ENCODE measurements at regions not wholly inside any gene's neighbourhood (a gene's known extent, or its start where the extent isn't known, plus 50 kb on each side); places are given as distances from the start of the nearest gene placed in this dataset.
A peak's percentile ranks its signal among the peaks of the same experiment; 100 is the strongest.

DNA sequence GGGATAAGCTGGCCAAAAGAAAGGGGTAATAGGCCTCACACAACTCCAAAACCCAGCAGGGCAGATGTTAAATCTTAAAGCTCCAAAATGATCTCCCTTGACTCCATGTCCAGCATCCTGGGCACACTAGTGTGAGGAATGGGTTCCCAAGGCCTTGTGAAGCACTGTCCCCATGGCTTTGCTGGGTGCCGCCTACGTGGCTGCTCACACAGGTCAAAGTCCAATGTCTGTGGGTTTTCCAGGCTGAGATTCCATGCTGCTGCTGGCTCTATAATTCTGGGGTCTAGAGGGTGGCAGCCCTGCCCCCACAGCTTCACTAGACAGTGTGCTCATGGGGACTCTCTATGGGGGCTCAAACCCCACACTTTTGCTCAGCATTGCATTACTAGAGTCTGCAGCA, 145.3 kb upstream of the GRIN2B start:
- Histone ChIP-seq H3K4me3 (replicated peaks; ENCODE audit: low read depth, low read length) (no peak overlapping the region), H3K36me3 (ENCODE audit: control insufficient read depth, insufficient read depth, low read length) (no peaks in the 10 kb centered on the region), H3K27me3 (replicated peaks; ENCODE audit: control insufficient read depth, insufficient read depth, low read length) (no peaks in the 10 kb centered on the region)
- no peak for DNase-seq (ENCODE audit: extremely low read depth, insufficient read length)
- TF ChIP-seq, protein P1, sequence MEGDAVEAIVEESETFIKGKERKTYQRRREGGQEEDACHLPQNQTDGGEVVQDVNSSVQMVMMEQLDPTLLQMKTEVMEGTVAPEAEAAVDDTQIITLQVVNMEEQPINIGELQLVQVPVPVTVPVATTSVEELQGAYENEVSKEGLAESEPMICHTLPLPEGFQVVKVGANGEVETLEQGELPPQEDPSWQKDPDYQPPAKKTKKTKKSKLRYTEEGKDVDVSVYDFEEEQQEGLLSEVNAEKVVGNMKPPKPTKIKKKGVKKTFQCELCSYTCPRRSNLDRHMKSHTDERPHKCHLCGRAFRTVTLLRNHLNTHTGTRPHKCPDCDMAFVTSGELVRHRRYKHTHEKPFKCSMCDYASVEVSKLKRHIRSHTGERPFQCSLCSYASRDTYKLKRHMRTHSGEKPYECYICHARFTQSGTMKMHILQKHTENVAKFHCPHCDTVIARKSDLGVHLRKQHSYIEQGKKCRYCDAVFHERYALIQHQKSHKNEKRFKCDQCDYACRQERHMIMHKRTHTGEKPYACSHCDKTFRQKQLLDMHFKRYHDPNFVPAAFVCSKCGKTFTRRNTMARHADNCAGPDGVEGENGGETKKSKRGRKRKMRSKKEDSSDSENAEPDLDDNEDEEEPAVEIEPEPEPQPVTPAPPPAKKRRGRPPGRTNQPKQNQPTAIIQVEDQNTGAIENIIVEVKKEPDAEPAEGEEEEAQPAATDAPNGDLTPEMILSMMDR (IDR thresholded peaks at IDR 0.05; ENCODE audit: insufficient read depth, low read length, poor library complexity, severe bottlenecking): no peak

DNA sequence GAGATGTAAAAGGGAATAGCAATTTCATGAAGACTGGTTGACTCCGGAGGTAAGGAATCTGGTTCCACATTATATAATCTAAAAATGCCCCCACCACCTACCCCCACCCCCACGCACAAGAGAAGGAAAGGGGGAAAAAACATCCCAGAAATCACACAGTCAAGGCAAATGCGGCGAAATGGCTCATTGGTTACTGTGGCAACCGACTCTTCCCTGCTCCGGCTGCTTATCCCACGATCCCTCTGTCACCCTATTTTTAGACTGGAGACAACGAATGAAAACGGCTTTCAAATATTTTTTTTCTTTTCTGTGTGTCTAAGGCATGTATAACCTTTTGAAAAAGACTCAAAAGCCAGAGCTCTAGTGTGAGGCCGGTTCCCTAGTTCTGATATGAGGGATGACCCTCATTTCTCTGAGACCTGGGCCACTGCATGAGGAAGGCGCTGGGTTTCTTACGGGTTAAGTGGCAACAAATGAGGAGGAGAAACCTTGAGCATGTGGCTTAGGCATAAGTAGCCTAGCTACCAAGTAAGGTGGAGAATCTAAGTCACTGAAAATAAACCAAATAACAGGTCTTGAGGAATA, 148.3 kb upstream of the GRIN2B start:
- TF ChIP-seq, protein P1 (IDR thresholded peaks at IDR 0.05; ENCODE audit: insufficient read depth, low read length, poor library complexity, severe bottlenecking): no peak
- H3K4me3 ChIP-seq (replicated peaks; ENCODE audit: low read depth, low read length): no peak overlapping the region
- no peak for DNase-seq (ENCODE audit: extremely low read depth, insufficient read length)
- H3K27me3 ChIP-seq (replicated peaks; ENCODE audit: control insufficient read depth, insufficient read depth, low read length): no peaks in the 10 kb centered on the region
- no peaks in the 10 kb centered on the region for H3K36me3 ChIP-seq (ENCODE audit: control insufficient read depth, insufficient read depth, low read length)

DNA sequence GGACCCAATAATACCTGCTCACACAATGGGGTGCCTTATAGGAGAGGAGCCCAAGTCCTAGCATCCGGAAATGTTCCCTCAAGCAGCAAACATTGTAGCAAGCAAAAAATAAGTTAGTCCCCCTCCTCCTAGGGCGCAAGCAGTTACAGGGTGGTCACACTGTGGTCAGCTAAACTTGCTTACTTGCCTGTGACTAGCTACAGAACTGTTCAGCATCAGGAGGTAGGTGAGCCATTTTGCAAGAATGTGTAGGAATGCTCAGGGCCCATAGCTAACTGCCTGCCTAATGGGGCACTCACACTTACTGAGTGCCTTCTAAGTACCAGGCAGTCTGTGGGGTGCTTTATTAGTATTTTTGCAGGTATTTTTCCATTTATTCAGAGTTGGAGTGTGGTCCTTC, 154.6 kb upstream of the GRIN2B start:
- no peak for DNase-seq (ENCODE audit: extremely low read depth, insufficient read length)
- Histone ChIP-seq H3K27me3 (replicated peaks; ENCODE audit: control insufficient read depth, insufficient read depth, low read length) (no peaks in the 10 kb centered on the region), H3K36me3 (ENCODE audit: control insufficient read depth, insufficient read depth, low read length) (no peaks in the 10 kb centered on the region), H3K4me3 (replicated peaks; ENCODE audit: low read depth, low read length) (no peak overlapping the region)
- TF ChIP-seq, protein P1 (IDR thresholded peaks at IDR 0.05; ENCODE audit: insufficient read depth, low read length, poor library complexity, severe bottlenecking): no peak

DNA sequence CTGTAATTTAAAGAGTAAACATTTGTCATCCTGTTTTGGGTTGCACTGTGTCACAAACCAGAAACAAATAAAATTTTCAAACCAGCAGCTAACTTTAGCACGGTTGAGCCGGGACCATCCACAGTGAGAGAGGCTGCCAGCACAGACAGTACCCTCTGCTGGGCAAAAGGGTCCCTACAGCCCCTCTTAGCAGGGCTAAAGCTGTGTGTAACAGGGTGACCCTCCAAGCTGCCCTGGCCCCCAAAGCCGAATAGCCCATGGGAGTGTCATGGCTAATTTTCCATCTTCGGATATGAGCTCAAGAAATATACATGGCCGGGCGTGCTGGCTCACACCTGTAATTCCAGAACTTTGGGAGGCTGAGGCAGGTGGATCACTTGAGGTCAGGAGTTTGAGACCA, 157.1 kb upstream of the GRIN2B start:
- Histone ChIP-seq H3K36me3 (ENCODE audit: control insufficient read depth, insufficient read depth, low read length) (no peaks in the 10 kb centered on the region), H3K4me3 (replicated peaks; ENCODE audit: low read depth, low read length) (no peak overlapping the region), H3K27me3 (replicated peaks; ENCODE audit: control insufficient read depth, insufficient read depth, low read length) (no peaks in the 10 kb centered on the region)
- TF ChIP-seq, protein P1 (IDR thresholded peaks at IDR 0.05; ENCODE audit: insufficient read depth, low read length, poor library complexity, severe bottlenecking): peak; percentile 40
- DNase-seq (ENCODE audit: extremely low read depth, insufficient read length): no peak

DNA sequence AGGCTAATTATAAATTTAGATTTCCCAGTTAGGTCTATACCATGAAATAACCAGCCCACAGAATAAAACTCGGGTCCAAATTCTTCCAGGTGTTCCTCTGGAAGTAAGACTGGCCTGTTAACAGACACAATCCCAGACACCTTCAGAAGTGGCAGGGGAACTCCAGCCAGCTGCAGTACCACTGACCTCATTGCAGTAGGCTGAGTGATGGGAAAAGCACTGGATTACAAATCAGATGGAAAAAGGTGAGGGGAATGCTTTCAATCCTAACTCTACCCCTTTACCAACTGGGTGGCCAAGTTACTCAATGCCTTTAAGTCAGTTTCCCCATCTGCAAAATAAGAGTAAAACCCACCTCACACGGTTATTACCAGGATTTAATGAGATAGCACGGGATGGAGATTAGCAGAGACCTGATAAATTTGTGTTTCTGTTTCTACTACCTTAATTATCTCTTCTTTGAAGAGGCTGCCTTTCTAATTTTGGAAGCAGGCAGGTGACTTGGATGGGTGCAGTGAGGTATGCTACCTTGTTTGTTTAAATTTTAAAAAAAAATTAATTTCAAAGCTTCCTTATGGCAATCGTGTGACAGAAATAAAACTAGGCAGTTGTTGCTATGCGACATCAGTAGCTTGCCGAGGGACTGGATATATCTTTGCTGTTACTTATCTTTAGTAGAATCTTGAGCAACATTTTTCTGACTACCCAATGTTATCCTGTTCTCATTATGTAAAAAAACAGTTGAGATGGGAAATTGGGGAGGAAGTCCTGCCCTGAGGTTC, 167.3 kb upstream of the GRIN2B start:
- Histone ChIP-seq H3K4me3 (replicated peaks; ENCODE audit: low read depth, low read length) (no peak overlapping the region), H3K36me3 (ENCODE audit: control insufficient read depth, insufficient read depth, low read length) (no peaks in the 10 kb centered on the region), H3K27me3 (replicated peaks; ENCODE audit: control insufficient read depth, insufficient read depth, low read length) (no peaks in the 10 kb centered on the region)
- no peak for DNase-seq (ENCODE audit: extremely low read depth, insufficient read length)
- TF ChIP-seq, protein P1 (IDR thresholded peaks at IDR 0.05; ENCODE audit: insufficient read depth, low read length, poor library complexity, severe bottlenecking): no peak
